GM23248 (cell line): ENCODE measurements at regions not wholly inside any gene's neighbourhood (a gene's known extent, or its start where the extent isn't known, plus 50 kb on each side); places are given as distances from the start of the nearest gene placed in this dataset.

Source experiments
- DNase-seq: peaks from one replicate; pipeline ENCODE4 v3.0.0-alpha.2; 2015
- H2AFZ ChIP-seq: fragments of 200-600 bp; sonication (generic); 2 replicates; pipeline ENCODE4 v1.6.1; 2016; ENCODE audit warnings: antibody characterized with exemption
- H3F3A ChIP-seq: fragments of 200-600 bp; sonication (generic); 2 replicates; pipeline ENCODE4 v1.6.1; 2016; ENCODE audit warnings: mild to moderate bottlenecking, antibody characterized with exemption, mixed run types; ENCODE audit not compliant: insufficient read depth
- H3K27ac ChIP-seq: fragments of 200-600 bp; sonication (generic); 2 replicates; pipeline ENCODE4 v1.5.1; 2016; ENCODE audit warnings: mild to moderate bottlenecking
- H3K27me3 ChIP-seq: fragments of 200-600 bp; sonication (generic); replicated peaks from 2 replicates; pipeline ENCODE4 v1.6.1; 2016; ENCODE audit warnings: mild to moderate bottlenecking; ENCODE audit not compliant: insufficient read depth
- H3K36me3 ChIP-seq: fragments of 200-600 bp; sonication (generic); 2 replicates; pipeline ENCODE4 v1.6.1; 2016; ENCODE audit warnings: low read depth, mild to moderate bottlenecking
- H3K4me1 ChIP-seq: fragments of 200-600 bp; sonication (generic); 2 replicates; pipeline ENCODE4 v1.6.1; 2016; ENCODE audit warnings: mild to moderate bottlenecking; ENCODE audit not compliant: insufficient read depth
- H3K4me2 ChIP-seq: fragments of 200-600 bp; sonication (generic); one replicate; pipeline ENCODE4 v1.6.1; 2016; ENCODE audit warnings: mild to moderate bottlenecking; ENCODE audit not compliant: unreplicated experiment
- H3K4me3 ChIP-seq: fragments of 200-600 bp; sonication (generic); 2 replicates; pipeline ENCODE4 v1.5.1; 2016; ENCODE audit warnings: mild to moderate bottlenecking
- H3K79me2 ChIP-seq: fragments of 200-600 bp; sonication (generic); 2 replicates; pipeline ENCODE4 v1.6.1; 2016; ENCODE audit warnings: mild to moderate bottlenecking; ENCODE audit not compliant: insufficient read depth
- H3K9ac ChIP-seq: fragments of 200-600 bp; sonication (generic); 2 replicates; pipeline ENCODE4 v1.6.1; 2016; ENCODE audit warnings: mild to moderate bottlenecking
- H3K9me2 ChIP-seq: fragments of 200-600 bp; sonication (generic); 2 replicates; pipeline ENCODE4 v1.6.1; 2016; ENCODE audit warnings: mixed run types, mild to moderate bottlenecking, moderate library complexity; ENCODE audit not compliant: insufficient read depth
- H3K9me3 ChIP-seq: fragments of 200-600 bp; sonication (generic); one replicate; pipeline ENCODE4 v1.6.1; 2017; ENCODE audit warnings: low read depth
- H4K20me1 ChIP-seq: fragments of 200-600 bp; sonication (generic); 2 replicates; pipeline ENCODE4 v1.6.0; 2016; ENCODE audit not compliant: insufficient read depth
- EZH2 ChIP-seq: fragments of 200-600 bp; sonication (generic); IDR thresholded peaks from 2 replicates; pipeline ENCODE4 v1.6.1; 2018; ENCODE audit warnings: antibody characterized with exemption, mild to moderate bottlenecking; ENCODE audit not compliant: insufficient read depth, poor library complexity, severe bottlenecking
- EZH2phosphoT487 ChIP-seq: fragments of 200-600 bp; sonication (generic); IDR thresholded peaks from 2 replicates; pipeline ENCODE4 v1.6.1; 2018; ENCODE audit warnings: antibody characterized with exemption, moderate library complexity, mild to moderate bottlenecking, low read depth; ENCODE audit not compliant: insufficient read depth
- WGBS, 2 experiments: methylation state at CpG; one replicate each; pipeline ENCODE4 v1.1.6; 2015 to 2017; ENCODE audit warnings: low lambda C conversion rate in 2 of 2, low coverage in 1 of 2; ENCODE audit errors: missing lambda C conversion rate in 2 of 2; 5-methylcytosine and 5-hydroxymethylcytosine counted together
- in situ Hi-C: fragments of 300-500 bp; cut with MboI; formaldehyde crosslinking; loops from 2 replicates; pipeline ENCODE4 v1.15.0; 2020

DNA sequence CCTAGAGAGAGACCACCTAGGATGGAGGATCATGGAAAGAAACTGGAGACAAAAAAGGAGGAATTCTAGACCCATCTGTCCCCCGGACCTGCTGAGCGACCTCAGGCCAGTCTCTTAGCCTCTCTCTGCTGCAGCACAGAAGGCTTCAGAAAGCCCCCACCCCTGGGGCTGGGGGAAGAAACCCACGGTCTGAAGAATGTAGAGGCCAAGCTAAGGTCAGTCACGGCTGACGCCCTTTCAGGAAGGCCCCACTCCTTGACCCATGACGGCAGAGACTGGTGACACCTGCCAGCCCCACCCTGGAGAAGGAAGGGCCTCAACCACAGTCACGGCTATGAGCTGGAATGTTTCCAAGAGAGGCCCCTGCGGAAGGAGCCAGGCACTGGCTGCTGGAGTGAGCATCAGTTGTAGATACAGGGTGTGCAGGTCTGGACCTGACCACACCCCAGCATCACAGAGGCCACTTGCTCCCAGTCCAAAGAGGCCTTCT, 120.5 kb upstream of the BOD1 start:
- H2AFZ ChIP-seq: no peak overlapping the region
- no peak for DNase-seq

DNA sequence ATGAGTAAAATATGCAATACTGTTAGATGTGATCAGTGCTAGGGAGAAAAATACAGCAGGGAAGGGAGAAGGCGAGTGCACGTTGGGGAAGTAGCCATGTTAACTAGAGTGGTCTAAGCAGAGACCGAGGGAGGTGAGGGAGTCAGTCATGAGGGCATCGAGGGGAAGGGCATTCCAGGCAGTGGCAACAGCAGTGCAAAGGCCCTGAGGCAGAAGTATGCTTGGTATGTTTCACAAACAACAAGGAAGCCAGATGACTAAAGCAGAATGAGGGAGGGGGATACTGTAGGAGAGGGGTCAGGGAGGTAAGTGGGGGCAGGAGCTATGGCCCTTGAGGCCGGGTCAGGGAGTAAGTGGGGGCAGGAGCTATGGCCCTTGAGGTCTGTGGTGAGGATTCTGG, 123.3 kb upstream of the BOD1 start:
- 34 to 40% methylated on average over 5 of the region's 5 CpGs for WGBS, 2 experiments
- H3K9ac ChIP-seq: no peak overlapping the region
- H3K36me3 ChIP-seq: no peaks in the 10 kb centered on the region
- in situ Hi-C loops: no loop called here
- no peaks in the 10 kb centered on the region for H3K9me2 ChIP-seq
- H3F3A ChIP-seq: no peaks in the 10 kb centered on the region
- no peaks in the 10 kb centered on the region for H3K9me3 ChIP-seq
- no peak for DNase-seq
- no peak for TF ChIP-seq EZH2phosphoT487
- no peak for TF ChIP-seq EZH2
- no peak overlapping the region for H2AFZ ChIP-seq
- no peaks in the 10 kb centered on the region; the same call in 1 of the 2 replicates for H3K27me3 ChIP-seq
- no peaks in the 10 kb centered on the region for H4K20me1 ChIP-seq
- no peak overlapping the region for H3K27ac ChIP-seq
- H3K79me2 ChIP-seq: no peaks in the 10 kb centered on the region
- H3K4me2 ChIP-seq: no peak overlapping the region
- no peaks in the 10 kb centered on the region for H3K4me1 ChIP-seq
- no peak overlapping the region for H3K4me3 ChIP-seq

More for the DNA sequence above, 120.5 kb upstream of the BOD1 start:
- no peaks in the 10 kb centered on the region for H3K79me2 ChIP-seq
- no peak overlapping the region for H3K4me3 ChIP-seq
- H3K9me3 ChIP-seq: no peaks in the 10 kb centered on the region
- no peaks in the 10 kb centered on the region for H3K9me2 ChIP-seq
- no peaks in the 10 kb centered on the region for H4K20me1 ChIP-seq
- H3K36me3 ChIP-seq: no peaks in the 10 kb centered on the region
- H3K27me3 ChIP-seq: no peaks in the 10 kb centered on the region; the same call in 1 of the 2 replicates
- no peaks in the 10 kb centered on the region for H3F3A ChIP-seq
- no peaks in the 10 kb centered on the region for H3K4me1 ChIP-seq
- WGBS, 2 experiments: 40 to 55% methylated on average over 8 of the region's 8 CpGs
- TF ChIP-seq EZH2: no peak
- no peak overlapping the region for H3K27ac ChIP-seq
- no peak overlapping the region for H3K4me2 ChIP-seq
- no peak overlapping the region for H3K9ac ChIP-seq
- in situ Hi-C loops: no loop called here

DNA sequence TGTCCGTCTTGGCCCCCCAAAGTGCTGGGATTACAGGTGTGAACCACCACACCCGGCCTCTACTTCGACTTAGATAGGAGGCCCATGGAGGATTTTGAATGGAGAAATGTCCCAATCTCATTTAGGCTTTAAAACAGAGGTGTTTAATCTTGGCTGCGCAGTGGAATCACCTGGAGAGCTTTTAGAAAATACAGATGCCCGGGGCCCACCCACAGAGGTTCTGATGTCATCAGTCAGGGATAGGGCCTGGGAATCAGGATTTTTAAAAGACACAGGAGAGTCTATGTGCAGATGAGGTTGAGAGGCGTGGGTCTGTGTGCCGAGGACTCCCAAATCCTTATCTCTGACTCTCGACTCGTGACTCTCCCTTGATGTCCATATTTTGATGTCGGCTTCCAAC, 124.0 kb upstream of the BOD1 start:
- no peaks in the 10 kb centered on the region for H3K36me3 ChIP-seq
- no peaks in the 10 kb centered on the region for H3K9me2 ChIP-seq
- no peak for TF ChIP-seq EZH2
- TF ChIP-seq EZH2phosphoT487: no peak
- H4K20me1 ChIP-seq: no peaks in the 10 kb centered on the region
- H3K9ac ChIP-seq: no peak overlapping the region
- no peaks in the 10 kb centered on the region for H3K9me3 ChIP-seq
- H3K27ac ChIP-seq: no peak overlapping the region
- peaks cover under 1% of the 10 kb centered on the region; the same call in 1 of the 2 replicates for H3K4me1 ChIP-seq
- no peak for DNase-seq
- no peaks in the 10 kb centered on the region for H3F3A ChIP-seq
- H2AFZ ChIP-seq: no peak overlapping the region
- H3K79me2 ChIP-seq: no peaks in the 10 kb centered on the region
- no peaks in the 10 kb centered on the region for H3K27me3 ChIP-seq
- H3K4me2 ChIP-seq: no peak overlapping the region
- 68 to 73% methylated on average over 10 of the region's 10 CpGs for WGBS, 2 experiments
- in situ Hi-C loops: no loop called here
- no peak overlapping the region for H3K4me3 ChIP-seq

DNA sequence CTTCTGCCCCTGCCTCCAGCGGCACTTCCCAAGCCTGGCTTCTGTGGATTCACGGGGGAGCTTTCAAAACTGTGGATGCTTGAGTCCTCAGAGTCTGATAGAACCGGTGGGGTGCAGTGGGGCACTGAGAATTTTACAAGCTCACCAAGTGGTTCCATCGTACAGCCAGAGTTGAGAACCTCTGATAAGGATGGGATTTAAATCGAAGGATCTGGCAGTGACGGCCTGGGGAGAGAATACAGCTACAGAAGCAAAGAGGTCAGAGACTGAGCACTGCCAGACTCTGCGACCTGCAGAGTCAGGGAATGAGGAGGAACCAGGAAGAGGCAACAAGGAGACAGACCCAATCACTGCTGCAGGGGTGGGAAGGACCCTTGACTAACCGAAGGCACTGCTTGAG, 124.6 kb upstream of the BOD1 start:
- no peak for DNase-seq
- Histone ChIP-seq H3K79me2 (no peaks in the 10 kb centered on the region), H3K36me3 (no peaks in the 10 kb centered on the region), H3K4me3 (no peak overlapping the region), H3K27ac (no peak overlapping the region), H3K9ac (no peak overlapping the region), H4K20me1 (no peaks in the 10 kb centered on the region), H3K27me3 (no peaks in the 10 kb centered on the region), H3K4me2 (no peak overlapping the region), H3F3A (no peaks in the 10 kb centered on the region), H3K9me2 (no peaks in the 10 kb centered on the region), H3K4me1 (peaks cover 5% of the 10 kb centered on the region), H2AFZ (no peak overlapping the region), H3K9me3 (no peaks in the 10 kb centered on the region)
- in situ Hi-C loops: no loop called here
- WGBS, 2 experiments: 68 to 72% methylated on average over 8 of the region's 8 CpGs
- TF ChIP-seq EZH2 (no peak), EZH2phosphoT487 (no peak)
